Panc1 (cell line): ENCODE measurements at regions not wholly inside any gene's neighbourhood (a gene's known extent, or its start where the extent isn't known, plus 50 kb on each side); places are given as distances from the start of the nearest gene placed in this dataset.

ENCODE experiments used
- ATAC-seq: fragments of 200-7000 bp; cut with Tn5 transposase; 2 replicates; pipeline ENCODE4 v1.9.1; 2020; ENCODE audit warnings: mild to moderate bottlenecking, moderate library complexity
- BruUV-seq: library from RNA; stranded (reverse); fragments of 400-500 nt; replicated peaks from 2 replicates; lab custom pipeline; 2021; lab: Mats Ljungman, UMichigan
- CTCF ChIA-PET: fragments of 300-600 bp; sonication (Branson Sonifier 250); formaldehyde crosslinking; loops from one replicate; lab custom pipeline; 2022; ENCODE audit warnings: antibody characterized with exemption; lab: Charles Lee
- POLR2A ChIA-PET: fragments of 300-600 bp; sonication (Branson Sonifier 250); formaldehyde crosslinking; loops from one replicate; lab custom pipeline; 2022; ENCODE audit warnings: antibody characterized with exemption; lab: Charles Lee
- DNase-seq: peaks from one replicate; pipeline ENCODE4 v3.0.0-alpha.2; 2010; ENCODE audit warnings: low read depth, low spot score
- H3K27ac ChIP-seq: 2 replicates; pipeline ENCODE4 v1.5.1; 2011; ENCODE audit warnings: mild to moderate bottlenecking, low read length, inconsistent platforms
- H3K27me3 ChIP-seq: fragments of 200-500 bp; sonication (Bioruptor generic); 2 replicates; pipeline ENCODE4 v1.6.0; 2014; ENCODE audit warnings: low read length, inconsistent platforms; ENCODE audit not compliant: control insufficient read depth, insufficient read depth
- H3K36me3 ChIP-seq: fragments of 200-500 bp; sonication (Bioruptor generic); 2 replicates; pipeline ENCODE4 v1.5.1; 2014; ENCODE audit warnings: inconsistent platforms, mild to moderate bottlenecking, low read length, moderate library complexity; ENCODE audit not compliant: control insufficient read depth, insufficient read depth
- H3K4me1 ChIP-seq: 2 replicates; pipeline ENCODE4 v1.5.1; 2011; ENCODE audit warnings: inconsistent platforms, mild to moderate bottlenecking, low read length, moderate library complexity; ENCODE audit not compliant: control insufficient read depth, insufficient read depth
- H3K4me3 ChIP-seq, 2 experiments: 2 replicates each; pipeline ENCODE4 v1.5.1; 2011 to 2012; ENCODE audit warnings: low read depth in 2 of 2, low read length in 2 of 2, mild to moderate bottlenecking in 2 of 2, inconsistent platforms in 1 of 2, moderate library complexity in 1 of 2
- H3K9me3 ChIP-seq: fragments of 200-500 bp; sonication (Bioruptor generic); 2 replicates; pipeline ENCODE4 v1.5.1; 2014; ENCODE audit warnings: low read depth, mild to moderate bottlenecking, inconsistent platforms, low read length, moderate library complexity; ENCODE audit not compliant: control insufficient read depth, insufficient read depth
- CTCF ChIP-seq: fragments of 450-650 bp; IDR thresholded peaks from 2 replicates; pipeline ENCODE4 v1.5.1; 2017; ENCODE audit warnings: mild to moderate bottlenecking
- POLR2AphosphoS5 ChIP-seq: IDR thresholded peaks from 2 replicates; pipeline ENCODE4 v1.6.1; 2012; ENCODE audit warnings: mild to moderate bottlenecking, low read depth, low read length, moderate library complexity
- REST ChIP-seq, 2 experiments: IDR thresholded peaks; 2 replicates each; pipeline ENCODE4 v1.6.1; 2011 to 2012; ENCODE audit warnings: low read depth in 2 of 2, control low read depth in 1 of 2, low read length in 1 of 2, mild to moderate bottlenecking in 1 of 2, moderate library complexity in 1 of 2; ENCODE audit not compliant: insufficient read depth in 1 of 2
- SIN3A ChIP-seq: IDR thresholded peaks from 2 replicates; pipeline ENCODE4 v1.6.1; 2012; ENCODE audit warnings: low read depth, mild to moderate bottlenecking, low read length, moderate library complexity, borderline replicate concordance; ENCODE audit not compliant: insufficient read depth
- TCF7L2 ChIP-seq: IDR thresholded peaks from 2 replicates; pipeline ENCODE4 v1.6.1; 2011; ENCODE audit warnings: mild to moderate bottlenecking, low read depth, low read length, inconsistent platforms
- in situ Hi-C: cut with HindIII; loops from 2 replicates; pipeline ENCODE4 v1.10.0; 2016; ENCODE audit warnings: low sequenced_read_pairs, low pct_unique_long_range_greater_than_20kb
- intact Hi-C: fragments of 100-400 bp; cut with micrococcal nuclease; formaldehyde crosslinking; loops from one replicate; pipeline ENCODE4 v1.10.0; 2022; ENCODE audit not compliant: unreplicated experiment

DNA sequence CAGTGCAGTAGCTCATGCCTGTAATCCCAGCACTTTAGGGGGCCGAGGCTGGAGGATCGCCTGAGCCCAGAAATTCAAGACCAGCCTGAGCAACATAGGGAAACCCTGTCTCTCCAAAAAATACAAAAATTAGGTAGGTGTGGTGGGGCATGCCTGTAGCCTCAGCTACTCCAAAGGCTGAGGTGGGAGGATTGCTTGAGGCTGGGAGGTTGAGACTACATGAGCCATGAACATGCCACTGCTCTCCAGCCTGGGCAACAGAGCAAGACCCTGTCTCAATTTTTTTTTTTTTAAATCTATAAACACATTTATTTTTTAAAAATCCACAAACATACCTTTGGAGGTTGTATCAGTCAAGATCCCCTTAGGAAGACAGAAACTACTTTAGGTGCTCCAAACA, 326.3 kb downstream of the EPHA4 start:
- Histone ChIP-seq H3K4me1 (no peaks in the 10 kb centered on the region), H3K36me3 (no peaks in the 10 kb centered on the region), H3K9me3 (no peaks in the 10 kb centered on the region), H3K4me3 (no peak overlapping the region), H3K27me3 (no peaks in the 10 kb centered on the region), H3K27ac (no peak overlapping the region)
- in situ Hi-C loops, result no loop called here
- no TSS peak for BruUV-seq
- no peak for ATAC-seq
- ChIA-PET POLR2A (no interaction called here), CTCF (no interaction called here)
- intact Hi-C loops, result no loop called here
- DNase-seq, result no peak
- TF ChIP-seq POLR2AphosphoS5 (no peak), SIN3A (no peak), CTCF (no peak), TCF7L2 (no peak), REST (IDR thresholded peaks at IDR 0.05; ENCODE audit: insufficient read depth in 1 of 2, low read depth in 2 of 2, low read length in 1 of 2) (no peak)

DNA sequence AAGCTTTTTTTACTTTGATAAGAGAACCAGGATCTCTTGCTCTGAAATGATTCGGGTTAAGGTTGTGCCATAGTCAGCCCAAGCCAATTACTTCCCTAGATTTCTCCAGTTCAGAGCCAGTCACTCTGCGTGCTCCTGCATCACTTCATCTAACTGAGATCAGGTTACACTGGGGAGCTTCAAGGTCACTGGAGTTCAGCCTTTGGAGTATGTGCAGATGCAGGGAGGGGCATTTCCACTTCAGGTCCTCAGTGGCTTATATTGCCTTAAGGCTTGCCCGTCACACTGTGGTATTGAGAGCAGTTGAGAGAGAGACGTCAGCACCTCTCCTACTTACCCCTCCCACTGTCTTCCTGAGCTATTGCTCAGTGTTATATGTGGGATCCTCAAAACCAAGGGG, 317.8 kb downstream of the EPHA4 start:
- in situ Hi-C loops, result no loop called here
- POLR2A ChIA-PET, result no interaction called here
- CTCF ChIA-PET, result no interaction called here

More for the DNA sequence above, 317.8 kb downstream of the EPHA4 start:
- H3K4me1 ChIP-seq, result no peaks in the 10 kb centered on the region
- H3K27me3 ChIP-seq, result no peaks in the 10 kb centered on the region
- DNase-seq (no peak), ATAC-seq (no peak)
- no peaks in the 10 kb centered on the region for H3K36me3 ChIP-seq
- TF ChIP-seq SIN3A, result no peak
- TF ChIP-seq CTCF, result no peak
- TF ChIP-seq REST (IDR thresholded peaks at IDR 0.05; ENCODE audit: insufficient read depth in 1 of 2, low read depth in 2 of 2, low read length in 1 of 2), result no peak
- TF ChIP-seq POLR2AphosphoS5, result no peak
- TF ChIP-seq TCF7L2, result no peak
- H3K9me3 ChIP-seq, result no peaks in the 10 kb centered on the region
- no peak overlapping the region for H3K27ac ChIP-seq
- no peak overlapping the region for H3K4me3 ChIP-seq
- intact Hi-C loops, result no loop called here
- no TSS peak for BruUV-seq
